Sigmoid colon (tissue), 4 donors: ENCODE measurements at regions not wholly inside any gene's neighbourhood (a gene's known extent, or its start where the extent isn't known, plus 50 kb on each side); places are given as distances from the start of the nearest gene placed in this dataset.

Experiments used
- EP300 ChIP-seq, 4 donors: sonication (generic); formaldehyde crosslinking; IDR thresholded peaks; one replicate each; pipeline ENCODE4 v1.6.1; 2017; ENCODE audit warnings: antibody characterized with exemption in 4 of 4
- POLR2A ChIP-seq, 2 donors: fragments of 450-650 bp; IDR thresholded peaks; one replicate each; pipeline ENCODE4 v1.6.1; 2016; ENCODE audit warnings: antibody characterized with exemption in 2 of 2, mild to moderate bottlenecking in 2 of 2, moderate library complexity in 2 of 2
- POLR2AphosphoS5 ChIP-seq, 4 donors: sonication (generic); formaldehyde crosslinking; IDR thresholded peaks; one replicate each; pipeline ENCODE4 v1.6.1; 2017; ENCODE audit warnings: antibody characterized with exemption in 4 of 4
- TF ChIP-seq, protein P1 (sequence below), 4 experiments: fragments of 450-650 bp in 3 of 4; fragments of 200-600 bp in 1 of 4; IDR thresholded peaks; one replicate each; pipeline ENCODE4 v1.5.1; 2016 to 2019; ENCODE audit warnings: antibody characterized with exemption in 4 of 4, mild to moderate bottlenecking in 3 of 4, moderate library complexity in 2 of 4

DNA sequence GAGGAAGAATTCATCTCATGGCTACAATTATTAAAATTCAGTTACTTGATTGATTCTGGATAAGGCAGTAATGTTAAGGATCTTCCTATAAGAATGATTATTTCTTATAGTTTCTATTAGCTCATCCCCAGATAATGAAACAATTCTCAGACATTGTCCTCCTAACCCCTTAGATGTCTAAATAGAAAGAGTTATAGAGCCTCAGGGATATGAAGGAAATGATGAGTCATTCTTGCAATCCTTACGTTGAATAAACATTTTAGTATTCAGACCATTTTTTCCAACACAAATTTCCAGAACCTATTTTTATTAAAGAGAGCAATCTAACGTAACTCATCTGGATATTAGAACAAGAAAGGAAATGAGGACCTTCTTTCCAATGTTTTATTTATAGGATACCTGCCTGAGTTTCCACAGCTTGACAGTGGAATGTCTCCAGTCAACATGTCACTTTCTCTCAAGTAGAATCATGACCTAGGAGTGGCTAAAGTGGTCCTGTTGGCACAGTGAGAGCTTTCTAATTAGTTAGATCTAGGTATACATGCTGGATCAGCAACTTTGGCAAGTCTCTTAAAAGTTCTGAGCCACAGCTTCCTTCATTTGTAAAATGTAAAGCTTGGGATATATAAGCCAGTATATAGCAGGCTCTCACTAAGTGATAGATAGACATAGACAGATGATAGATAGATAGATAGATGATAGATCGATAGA lies 88.0 kb upstream of the RAB27B start:
- TF ChIP-seq POLR2AphosphoS5 (IDR thresholded peaks at IDR 0.05) (no peak), POLR2A (IDR thresholded peaks at IDR 0.05) (no peak), EP300 (IDR thresholded peaks at IDR 0.05) (no peak)
- TF ChIP-seq, protein P1, sequence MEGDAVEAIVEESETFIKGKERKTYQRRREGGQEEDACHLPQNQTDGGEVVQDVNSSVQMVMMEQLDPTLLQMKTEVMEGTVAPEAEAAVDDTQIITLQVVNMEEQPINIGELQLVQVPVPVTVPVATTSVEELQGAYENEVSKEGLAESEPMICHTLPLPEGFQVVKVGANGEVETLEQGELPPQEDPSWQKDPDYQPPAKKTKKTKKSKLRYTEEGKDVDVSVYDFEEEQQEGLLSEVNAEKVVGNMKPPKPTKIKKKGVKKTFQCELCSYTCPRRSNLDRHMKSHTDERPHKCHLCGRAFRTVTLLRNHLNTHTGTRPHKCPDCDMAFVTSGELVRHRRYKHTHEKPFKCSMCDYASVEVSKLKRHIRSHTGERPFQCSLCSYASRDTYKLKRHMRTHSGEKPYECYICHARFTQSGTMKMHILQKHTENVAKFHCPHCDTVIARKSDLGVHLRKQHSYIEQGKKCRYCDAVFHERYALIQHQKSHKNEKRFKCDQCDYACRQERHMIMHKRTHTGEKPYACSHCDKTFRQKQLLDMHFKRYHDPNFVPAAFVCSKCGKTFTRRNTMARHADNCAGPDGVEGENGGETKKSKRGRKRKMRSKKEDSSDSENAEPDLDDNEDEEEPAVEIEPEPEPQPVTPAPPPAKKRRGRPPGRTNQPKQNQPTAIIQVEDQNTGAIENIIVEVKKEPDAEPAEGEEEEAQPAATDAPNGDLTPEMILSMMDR (IDR thresholded peaks at IDR 0.05) = no peak
